ENCODE measurements at regions not wholly inside any gene's neighbourhood (a gene's known extent, or its start where the extent isn't known, plus 50 kb on each side); places are given as distances from the start of the nearest gene placed in this dataset.

GRCh38 chr13:22470075-22470474 is 710.7 kb upstream of the SGCG start:
- no peak for DNase-seq
- ATAC-seq = no peak
- H3K36me3 ChIP-seq = no peaks in the 10 kb centered on the region
- H3K9me3 ChIP-seq = no peaks in the 10 kb centered on the region
- H3K4me1 ChIP-seq = no peaks in the 10 kb centered on the region
- no peak overlapping the region for H3K27ac ChIP-seq
- FAIRE-seq = no peak
- no peak for TF ChIP-seq CTCF (IDR thresholded peaks at IDR 0.05)
- WGBS, 2 donors = 79 to 88% methylated on average over 3 of the region's 3 CpGs
- no peaks in the 10 kb centered on the region for H3K27me3 ChIP-seq
- intact Hi-C loops (cut with DNase I) = no loop called here
- H3K4me3 ChIP-seq = no peak overlapping the region

GRCh38 chr13:22482496-22483000 is 698.2 kb upstream of the SGCG start:
- H3K4me3 ChIP-seq = no peak overlapping the region
- H3K27me3 ChIP-seq = no peaks in the 10 kb centered on the region
- no peaks in the 10 kb centered on the region for H3K9me3 ChIP-seq
- TF ChIP-seq CTCF (IDR thresholded peaks at IDR 0.05) = no peak
- DNase-seq (no peak), ATAC-seq (no peak), FAIRE-seq (no peak)
- no peaks in the 10 kb centered on the region for H3K36me3 ChIP-seq
- no peaks in the 10 kb centered on the region for H3K4me1 ChIP-seq
- 74 to 93% methylated on average over 2 of the region's 2 CpGs for WGBS, 2 donors
- intact Hi-C loops (cut with DNase I) = no loop called here
- H3K27ac ChIP-seq = no peak overlapping the region

GRCh38 chr13:22483276-22483675 is 697.5 kb upstream of the SGCG start:
- no peak for FAIRE-seq

GRCh38 chr13:22486490-22486889 is 694.3 kb upstream of the SGCG start:
- DNase-seq (no peak), ATAC-seq (peak in 1 of 4 donors; percentile 9), FAIRE-seq (no peak)
- H3K27ac ChIP-seq = no peak overlapping the region
- 28 to 37% methylated on average over 3 of the region's 3 CpGs for WGBS, 2 donors
- no peaks in the 10 kb centered on the region for H3K4me1 ChIP-seq
- H3K9me3 ChIP-seq = no peaks in the 10 kb centered on the region
- no peak for TF ChIP-seq CTCF (IDR thresholded peaks at IDR 0.05)
- no peak overlapping the region for H3K4me3 ChIP-seq
- H3K27me3 ChIP-seq = no peaks in the 10 kb centered on the region
- intact Hi-C loops (cut with DNase I) = no loop called here
- H3K36me3 ChIP-seq = no peaks in the 10 kb centered on the region

More at GRCh38 chr13:22483276-22483675, 697.5 kb upstream of the SGCG start:
- WGBS, 2 donors = 65 to 83% methylated on average over 1 of the region's 1 CpG
- TF ChIP-seq CTCF (IDR thresholded peaks at IDR 0.05) = no peak
- no peaks in the 10 kb centered on the region for H3K36me3 ChIP-seq
- DNase-seq (no peak), ATAC-seq (no peak)
- H3K4me1 ChIP-seq = no peaks in the 10 kb centered on the region
- intact Hi-C loops (cut with DNase I) = no loop called here
- no peak overlapping the region for H3K27ac ChIP-seq
- H3K9me3 ChIP-seq = no peaks in the 10 kb centered on the region
- H3K4me3 ChIP-seq = no peak overlapping the region
- H3K27me3 ChIP-seq = no peaks in the 10 kb centered on the region

GRCh38 chr13:22487932-22488331 is 692.8 kb upstream of the SGCG start:
- Histone ChIP-seq H3K9me3 (no peaks in the 10 kb centered on the region), H3K4me3 (no peak overlapping the region), H3K27me3 (no peaks in the 10 kb centered on the region), H3K36me3 (no peaks in the 10 kb centered on the region), H3K4me1 (no peaks in the 10 kb centered on the region), H3K27ac (no peak overlapping the region)
- ATAC-seq (no peak), DNase-seq (no peak), FAIRE-seq (no peak)
- no peak for TF ChIP-seq CTCF (IDR thresholded peaks at IDR 0.05)
- intact Hi-C loops (cut with DNase I) = no loop called here
